ENCODE measurements at regions not wholly inside any gene's neighbourhood (a gene's known extent, or its start where the extent isn't known, plus 50 kb on each side); places are given as distances from the start of the nearest gene placed in this dataset.

GRCh38 chr18:66107546-66107945 is 356.7 kb downstream of the CDH7 start:
- TF ChIP-seq, protein P1, sequence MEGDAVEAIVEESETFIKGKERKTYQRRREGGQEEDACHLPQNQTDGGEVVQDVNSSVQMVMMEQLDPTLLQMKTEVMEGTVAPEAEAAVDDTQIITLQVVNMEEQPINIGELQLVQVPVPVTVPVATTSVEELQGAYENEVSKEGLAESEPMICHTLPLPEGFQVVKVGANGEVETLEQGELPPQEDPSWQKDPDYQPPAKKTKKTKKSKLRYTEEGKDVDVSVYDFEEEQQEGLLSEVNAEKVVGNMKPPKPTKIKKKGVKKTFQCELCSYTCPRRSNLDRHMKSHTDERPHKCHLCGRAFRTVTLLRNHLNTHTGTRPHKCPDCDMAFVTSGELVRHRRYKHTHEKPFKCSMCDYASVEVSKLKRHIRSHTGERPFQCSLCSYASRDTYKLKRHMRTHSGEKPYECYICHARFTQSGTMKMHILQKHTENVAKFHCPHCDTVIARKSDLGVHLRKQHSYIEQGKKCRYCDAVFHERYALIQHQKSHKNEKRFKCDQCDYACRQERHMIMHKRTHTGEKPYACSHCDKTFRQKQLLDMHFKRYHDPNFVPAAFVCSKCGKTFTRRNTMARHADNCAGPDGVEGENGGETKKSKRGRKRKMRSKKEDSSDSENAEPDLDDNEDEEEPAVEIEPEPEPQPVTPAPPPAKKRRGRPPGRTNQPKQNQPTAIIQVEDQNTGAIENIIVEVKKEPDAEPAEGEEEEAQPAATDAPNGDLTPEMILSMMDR (IDR thresholded peaks at IDR 0.05; ENCODE audit: low read length, missing control alignments) = no peak
- no peak for DNase-seq (ENCODE audit: low read depth)
- no peak overlapping the region for H3K4me3 ChIP-seq (replicated peaks; ENCODE audit: low read depth, low read length)

DNA sequence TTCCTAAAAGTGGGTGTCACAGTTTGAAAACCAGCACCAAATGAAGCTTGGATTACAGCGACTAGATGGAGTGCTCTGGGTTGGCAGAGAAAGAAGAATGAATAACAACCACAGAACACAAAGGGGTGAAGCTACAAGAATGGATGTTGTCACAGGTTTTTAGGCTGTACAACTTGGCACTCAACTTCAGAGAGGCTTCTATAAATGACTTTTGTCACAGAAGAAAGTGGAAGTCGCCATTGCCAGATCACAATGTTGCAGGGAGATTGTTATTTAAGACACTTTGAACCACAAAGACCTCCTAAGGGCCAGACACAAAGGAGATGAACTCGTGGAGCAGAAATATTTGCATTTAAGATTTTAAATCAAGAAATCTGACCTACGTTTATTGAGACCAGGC is 354.2 kb downstream of the CDH7 start:
- DNase-seq (ENCODE audit: low read depth) = no peak
- TF ChIP-seq, protein P1 (IDR thresholded peaks at IDR 0.05; ENCODE audit: low read length, missing control alignments) = no peak
- no peak overlapping the region for H3K4me3 ChIP-seq (replicated peaks; ENCODE audit: low read depth, low read length)

DNA sequence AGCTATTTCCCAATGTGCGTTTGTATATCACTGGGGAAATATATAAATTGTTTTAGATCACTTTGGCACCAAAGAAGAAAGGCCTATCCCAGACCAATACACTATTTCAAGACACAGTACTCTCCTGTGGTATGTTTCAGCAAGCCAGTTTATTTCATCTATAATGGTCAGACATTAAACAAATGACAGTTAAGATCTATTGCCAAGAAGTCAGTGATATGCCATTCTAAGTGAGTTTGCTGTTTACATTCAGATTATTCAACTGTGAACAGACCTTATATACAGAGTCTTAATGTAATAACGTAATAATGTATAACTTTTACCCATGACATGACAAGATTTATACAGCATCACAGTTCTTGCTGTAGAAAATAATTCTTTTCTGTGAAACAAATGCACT is 352.7 kb downstream of the CDH7 start:
- no peak overlapping the region for H3K4me3 ChIP-seq (replicated peaks; ENCODE audit: low read depth, low read length)
- no peak for DNase-seq (ENCODE audit: low read depth)
- TF ChIP-seq, protein P1 (IDR thresholded peaks at IDR 0.05; ENCODE audit: low read length, missing control alignments) = no peak

- no peak overlapping the region for H3K4me3 ChIP-seq (replicated peaks; ENCODE audit: low read depth, low read length)
- DNase-seq (ENCODE audit: low read depth) = no peak
- TF ChIP-seq, protein P1 (IDR thresholded peaks at IDR 0.05; ENCODE audit: low read length, missing control alignments) = no peak
Measured at GRCh38 chr18:66083078-66083477, 332.3 kb downstream of the CDH7 start.

GRCh38 chr18:66078925-66079800 is 328.4 kb downstream of the CDH7 start:
- DNase-seq (ENCODE audit: low read depth) = no peak
- TF ChIP-seq, protein P1 (IDR thresholded peaks at IDR 0.05; ENCODE audit: low read length, missing control alignments) = no peak
- no peak overlapping the region for H3K4me3 ChIP-seq (replicated peaks; ENCODE audit: low read depth, low read length)

GRCh38 chr18:66077066-66077465 is 326.3 kb downstream of the CDH7 start:
- TF ChIP-seq, protein P1 (IDR thresholded peaks at IDR 0.05; ENCODE audit: low read length, missing control alignments) = no peak
- no peak for DNase-seq (ENCODE audit: low read depth)
- no peak overlapping the region for H3K4me3 ChIP-seq (replicated peaks; ENCODE audit: low read depth, low read length)

DNA sequence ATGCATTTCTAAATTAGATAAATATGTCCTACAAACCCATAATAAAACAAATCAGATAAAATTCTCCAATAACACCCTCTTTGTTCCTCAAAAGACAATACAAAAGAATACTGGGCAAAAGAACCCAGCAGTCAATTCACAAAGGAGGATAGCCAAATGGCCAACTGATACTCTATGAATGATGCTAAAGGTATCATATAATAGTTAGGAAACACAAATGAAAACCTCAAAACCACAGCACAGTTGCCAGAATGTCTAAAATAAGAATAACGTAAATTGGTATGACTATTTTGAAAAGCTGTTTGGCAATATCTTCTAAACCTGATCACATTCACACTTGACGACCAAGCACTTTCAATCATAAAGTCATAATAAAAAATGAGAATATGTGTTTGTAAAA is 315.4 kb downstream of the CDH7 start:
- TF ChIP-seq, protein P1 (IDR thresholded peaks at IDR 0.05; ENCODE audit: low read length, missing control alignments) = no peak
- no peak for DNase-seq (ENCODE audit: low read depth)
- no peak overlapping the region for H3K4me3 ChIP-seq (replicated peaks; ENCODE audit: low read depth, low read length)
